Hepatocyte (in vitro differentiated cells): ENCODE measurements at regions not wholly inside any gene's neighbourhood (a gene's known extent, or its start where the extent isn't known, plus 50 kb on each side); places are given as distances from the start of the nearest gene placed in this dataset.

Experiments
- EZH2 ChIP-seq: fragments of 200-600 bp; sonication (generic); IDR thresholded peaks from 2 replicates; pipeline ENCODE4 v1.6.1; 2016; ENCODE audit warnings: antibody characterized with exemption, mild to moderate bottlenecking, borderline replicate concordance
- TF ChIP-seq, protein P1 (sequence below): fragments of 200-600 bp; sonication (generic); IDR thresholded peaks from 2 replicates; pipeline ENCODE4 v1.5.1; 2016; ENCODE audit warnings: antibody characterized with exemption, mild to moderate bottlenecking; ENCODE audit not compliant: poor library complexity

DNA sequence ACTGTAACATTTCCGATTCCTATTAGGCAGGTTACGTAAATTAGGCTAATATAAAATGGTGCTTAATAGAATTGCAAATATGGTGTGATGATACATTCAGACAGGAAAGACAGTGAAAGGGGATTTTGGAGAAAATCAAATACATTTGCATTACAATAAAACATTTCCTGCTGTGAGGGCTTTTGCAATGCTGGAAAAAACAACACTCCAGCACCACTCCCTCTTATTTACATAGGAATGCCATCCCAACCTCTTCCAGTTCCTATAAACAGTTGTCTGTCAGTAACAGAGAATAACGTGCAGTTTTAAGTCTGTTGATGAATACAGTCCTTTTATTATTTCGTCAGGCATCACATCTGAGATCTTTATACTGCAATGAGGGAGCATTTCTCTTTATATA is 298.8 kb upstream of the FANCL start:
- TF ChIP-seq, protein P1, sequence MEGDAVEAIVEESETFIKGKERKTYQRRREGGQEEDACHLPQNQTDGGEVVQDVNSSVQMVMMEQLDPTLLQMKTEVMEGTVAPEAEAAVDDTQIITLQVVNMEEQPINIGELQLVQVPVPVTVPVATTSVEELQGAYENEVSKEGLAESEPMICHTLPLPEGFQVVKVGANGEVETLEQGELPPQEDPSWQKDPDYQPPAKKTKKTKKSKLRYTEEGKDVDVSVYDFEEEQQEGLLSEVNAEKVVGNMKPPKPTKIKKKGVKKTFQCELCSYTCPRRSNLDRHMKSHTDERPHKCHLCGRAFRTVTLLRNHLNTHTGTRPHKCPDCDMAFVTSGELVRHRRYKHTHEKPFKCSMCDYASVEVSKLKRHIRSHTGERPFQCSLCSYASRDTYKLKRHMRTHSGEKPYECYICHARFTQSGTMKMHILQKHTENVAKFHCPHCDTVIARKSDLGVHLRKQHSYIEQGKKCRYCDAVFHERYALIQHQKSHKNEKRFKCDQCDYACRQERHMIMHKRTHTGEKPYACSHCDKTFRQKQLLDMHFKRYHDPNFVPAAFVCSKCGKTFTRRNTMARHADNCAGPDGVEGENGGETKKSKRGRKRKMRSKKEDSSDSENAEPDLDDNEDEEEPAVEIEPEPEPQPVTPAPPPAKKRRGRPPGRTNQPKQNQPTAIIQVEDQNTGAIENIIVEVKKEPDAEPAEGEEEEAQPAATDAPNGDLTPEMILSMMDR, result no peak
- no peak for TF ChIP-seq EZH2
